Peyer's patch (tissue), 4 donors: ENCODE measurements at regions not wholly inside any gene's neighbourhood (a gene's known extent, or its start where the extent isn't known, plus 50 kb on each side); places are given as distances from the start of the nearest gene placed in this dataset.

Source experiments
- CTCF ChIP-seq, 6 experiments: fragments of 450-650 bp in 4 of 6; fragments of 200-600 bp in 2 of 6; sonication (generic) in 1 of 6; IDR thresholded peaks; one replicate each; pipeline ENCODE4 v1.5.1; 2017 to 2019; ENCODE audit warnings: antibody characterized with exemption in 6 of 6, mild to moderate bottlenecking in 3 of 6, moderate library complexity in 1 of 6
- POLR2A ChIP-seq, 2 donors: fragments of 450-650 bp; IDR thresholded peaks; one replicate each; pipeline ENCODE4 v1.5.1; 2017; ENCODE audit warnings: antibody characterized with exemption in 2 of 2, mild to moderate bottlenecking in 2 of 2, moderate library complexity in 2 of 2

- TF ChIP-seq CTCF (IDR thresholded peaks at IDR 0.05) (no peak), POLR2A (IDR thresholded peaks at IDR 0.05) (no peak)
Observed at GRCh38 chr14:98101323-98101722, 1170.7 kb downstream of the BCL11B start.
